GM23338 (cell line): ENCODE measurements at regions not wholly inside any gene's neighbourhood (a gene's known extent, or its start where the extent isn't known, plus 50 kb on each side); places are given as distances from the start of the nearest gene placed in this dataset.

Experiments used
- ATAC-seq: fragments of 200-7000 bp; cut with Tn5 transposase; 3 replicates; pipeline ENCODE4 v1.9.1; 2020
- DNase-seq: peaks from one replicate; pipeline ENCODE4 v3.0.0-alpha.2; 2015; ENCODE audit warnings: low spot score
- H2AFZ ChIP-seq: fragments of 200-600 bp; sonication (generic); 2 replicates; pipeline ENCODE4 v1.8.0; 2016; ENCODE audit warnings: antibody characterized with exemption, mild to moderate bottlenecking, moderate library complexity
- H3F3A ChIP-seq: fragments of 200-600 bp; sonication (generic); replicated peaks from 2 replicates; pipeline ENCODE4 v1.8.0; 2017; ENCODE audit warnings: antibody characterized with exemption, mixed run types, low read depth
- H3K27ac ChIP-seq: fragments of 200-600 bp; sonication (generic); 2 replicates; pipeline ENCODE4 v1.6.1; 2016; ENCODE audit warnings: low read depth
- H3K27me3 ChIP-seq: fragments of 200-600 bp; sonication (generic); 2 replicates; pipeline ENCODE4 v1.8.0; 2016; ENCODE audit warnings: mild to moderate bottlenecking, mixed run types, moderate library complexity; ENCODE audit not compliant: insufficient read depth
- H3K36me3 ChIP-seq: fragments of 200-600 bp; sonication (generic); 2 replicates; pipeline ENCODE4 v1.8.0; 2016; ENCODE audit warnings: mild to moderate bottlenecking; ENCODE audit not compliant: insufficient read depth
- H3K4me1 ChIP-seq: fragments of 200-600 bp; sonication (generic); 2 replicates; pipeline ENCODE4 v1.8.0; 2016; ENCODE audit warnings: mild to moderate bottlenecking, moderate library complexity; ENCODE audit not compliant: insufficient read depth
- H3K4me2 ChIP-seq: fragments of 200-600 bp; sonication (generic); 2 replicates; pipeline ENCODE4 v1.7.1; 2017; ENCODE audit warnings: mixed run types
- H3K4me3 ChIP-seq: fragments of 200-600 bp; sonication (generic); 2 replicates; pipeline ENCODE4 v1.6.1; 2016; ENCODE audit warnings: mixed run types
- H3K79me2 ChIP-seq: fragments of 200-600 bp; sonication (generic); replicated peaks from 2 replicates; pipeline ENCODE4 v1.8.0; 2017; ENCODE audit warnings: mild to moderate bottlenecking; ENCODE audit not compliant: insufficient read depth
- H3K9me2 ChIP-seq: fragments of 200-600 bp; sonication (generic); 2 replicates; pipeline ENCODE4 v1.8.0; 2017; ENCODE audit not compliant: insufficient read depth
- H4K20me1 ChIP-seq: fragments of 200-600 bp; sonication (generic); replicated peaks from 2 replicates; pipeline ENCODE4 v1.8.0; 2017; ENCODE audit warnings: mild to moderate bottlenecking; ENCODE audit not compliant: insufficient read depth
- H3K27ac Mint-ChIP-seq: 2 replicates; pipeline ENCODE4 v1.8.0; 2020; ENCODE audit warnings: inconsistent platforms, mild to moderate bottlenecking, moderate library complexity, mixed read lengths
- H3K27me3 Mint-ChIP-seq: 3 replicates; pipeline ENCODE4 v1.8.0; 2022; ENCODE audit warnings: low read depth, mild to moderate bottlenecking, moderate library complexity, mixed read lengths, inconsistent platforms; ENCODE audit not compliant: insufficient read depth, poor library complexity
- H3K36me3 Mint-ChIP-seq: 3 replicates; pipeline ENCODE4 v1.8.0; 2021; ENCODE audit warnings: low read depth, mild to moderate bottlenecking, inconsistent platforms, moderate library complexity, mixed read lengths
- H3K4me1 Mint-ChIP-seq: 3 replicates; pipeline ENCODE4 v1.8.0; 2020; ENCODE audit warnings: mild to moderate bottlenecking, inconsistent platforms, mixed read lengths
- H3K4me3 Mint-ChIP-seq: 3 replicates; pipeline ENCODE4 v1.8.0; 2021; ENCODE audit warnings: moderate library complexity, mild to moderate bottlenecking, inconsistent platforms, mixed read lengths
- H3K9me3 Mint-ChIP-seq: 3 replicates; pipeline ENCODE4 v1.8.0; 2020; ENCODE audit warnings: moderate library complexity, mild to moderate bottlenecking, inconsistent platforms, mixed read lengths
- CREB1 ChIP-seq: fragments of 250-450 bp; sonication (Bioruptor Pico); IDR thresholded peaks from 2 replicates; pipeline ENCODE4 v1.5.0; 2020; ENCODE audit warnings: low read depth, mild to moderate bottlenecking, moderate library complexity
- CTCF ChIP-seq, 2 experiments: fragments of 200-600 bp in 1 of 2; sonication (generic) in 1 of 2; conservative IDR thresholded peaks; 2 replicates each; pipeline versions ENCODE4 v1.5.1 to v1.6.1; 2016 to 2017; ENCODE audit warnings: antibody characterized with exemption in 2 of 2, low read depth in 2 of 2, mild to moderate bottlenecking in 2 of 2, moderate library complexity in 1 of 2
- EZH2 ChIP-seq: fragments of 200-600 bp; sonication (generic); IDR thresholded peaks from one replicate; pipeline ENCODE4 v1.8.0; 2017; ENCODE audit warnings: antibody characterized with exemption, mild to moderate bottlenecking, low read depth; ENCODE audit not compliant: unreplicated experiment
- EZH2phosphoT487 ChIP-seq: fragments of 200-600 bp; sonication (generic); IDR thresholded peaks from one replicate; pipeline ENCODE4 v1.8.1; 2018; ENCODE audit warnings: antibody characterized with exemption; ENCODE audit not compliant: unreplicated experiment
- NANOG ChIP-seq: IDR thresholded peaks from 2 replicates; pipeline ENCODE4 v1.6.1; 2016; ENCODE audit warnings: antibody characterized with exemption, borderline replicate concordance
- POLR2AphosphoS5 ChIP-seq: IDR thresholded peaks from 2 replicates; pipeline ENCODE4 v1.6.1; 2016; ENCODE audit warnings: antibody characterized with exemption, low read depth
- STAT1 ChIP-seq: IDR thresholded peaks from one replicate; pipeline ENCODE4 v1.6.1; 2016; ENCODE audit warnings: antibody characterized with exemption; ENCODE audit not compliant: unreplicated experiment
- ZNF114 ChIP-seq: fragments of 250-450 bp; sonication (Bioruptor Pico); IDR thresholded peaks from 2 replicates; pipeline ENCODE4 v1.5.0; 2020; ENCODE audit warnings: mild to moderate bottlenecking, moderate library complexity
- ZNF331 ChIP-seq: fragments of 250-450 bp; sonication (Bioruptor Pico); IDR thresholded peaks from 2 replicates; pipeline ENCODE4 v1.5.0; 2020; ENCODE audit warnings: low read depth, mild to moderate bottlenecking, moderate library complexity
- TF ChIP-seq, protein P1 (sequence below): fragments of 250-450 bp; sonication (Bioruptor Pico); IDR thresholded peaks from 2 replicates; pipeline ENCODE4 v1.5.0; 2020; ENCODE audit warnings: mild to moderate bottlenecking, moderate library complexity
- TF ChIP-seq, protein P2 (sequence below): IDR thresholded peaks from 2 replicates; pipeline ENCODE4 v1.6.1; 2016; ENCODE audit warnings: antibody characterized with exemption

DNA sequence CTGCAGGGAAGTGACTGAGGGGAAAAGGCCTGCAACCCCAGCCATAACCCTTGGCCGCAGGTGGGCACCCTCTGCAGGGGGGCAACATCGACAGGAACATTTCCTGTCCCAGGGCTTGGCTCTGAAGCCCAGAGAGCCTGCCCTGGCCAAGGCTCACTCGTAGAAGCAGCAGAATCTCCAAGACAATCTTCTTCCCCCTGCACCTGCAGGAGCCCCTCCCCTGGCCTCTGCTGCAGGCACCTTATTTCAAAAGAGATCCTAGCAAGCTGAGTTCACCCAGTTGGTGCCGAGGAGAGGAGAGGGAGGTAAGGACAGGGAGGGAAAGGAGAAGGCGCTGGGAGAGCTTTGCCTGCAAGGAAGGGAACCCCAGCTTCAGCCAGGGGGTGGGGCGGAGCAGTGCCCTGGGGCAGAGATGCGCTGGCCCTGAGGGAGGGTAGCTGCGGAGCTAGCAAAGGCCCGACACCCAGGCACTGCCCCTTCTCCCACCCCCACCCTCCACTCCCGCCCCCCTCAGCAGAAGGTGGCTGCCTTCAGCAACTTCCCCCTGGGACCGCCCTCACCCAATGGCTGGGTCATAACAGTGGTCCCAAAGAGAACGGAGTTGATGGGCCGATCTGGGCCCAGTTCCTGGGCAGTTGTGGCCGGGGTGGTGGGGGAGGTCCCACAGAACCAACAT is 104.3 kb upstream of the TNRC6C start:
- H4K20me1 ChIP-seq: no peaks in the 10 kb centered on the region
- H3K9me2 ChIP-seq: no peaks in the 10 kb centered on the region; the same call in 1 of the 2 replicates
- Mint-ChIP-seq H3K9me3 (peaks cover 3% of the 10 kb centered on the region; the same call in 2 of the 3 replicates), H3K36me3 (no peaks in the 10 kb centered on the region), H3K27me3 (peaks cover 5% of the 10 kb centered on the region), H3K27ac (no peak overlapping the region), H3K4me1 (no peaks in the 10 kb centered on the region), H3K4me3 (no peak overlapping the region)
- DNase-seq: no peak
- H3K27ac ChIP-seq: no peak overlapping the region
- no peaks in the 10 kb centered on the region for H3K36me3 ChIP-seq
- H3K4me1 ChIP-seq: no peaks in the 10 kb centered on the region
- TF ChIP-seq CREB1 (CRISPR knock-in tag) (no peak), CTCF (conservative IDR thresholded peaks at IDR 0.05; ENCODE audit: low read depth in 2 of 2) (no peak), NANOG (no peak)
- H2AFZ ChIP-seq: no peak overlapping the region
- H3K4me3 ChIP-seq: no peak overlapping the region
- no peaks in the 10 kb centered on the region for H3K27me3 ChIP-seq
- no peak overlapping the region for H3K4me2 ChIP-seq
- no peaks in the 10 kb centered on the region for H3K79me2 ChIP-seq
- H3F3A ChIP-seq: peaks cover 9% of the 10 kb centered on the region
- peak; percentile 52 for ATAC-seq

- ATAC-seq: no peak
- H3K4me1 Mint-ChIP-seq: no peaks in the 10 kb centered on the region
- TF ChIP-seq, protein P1, sequence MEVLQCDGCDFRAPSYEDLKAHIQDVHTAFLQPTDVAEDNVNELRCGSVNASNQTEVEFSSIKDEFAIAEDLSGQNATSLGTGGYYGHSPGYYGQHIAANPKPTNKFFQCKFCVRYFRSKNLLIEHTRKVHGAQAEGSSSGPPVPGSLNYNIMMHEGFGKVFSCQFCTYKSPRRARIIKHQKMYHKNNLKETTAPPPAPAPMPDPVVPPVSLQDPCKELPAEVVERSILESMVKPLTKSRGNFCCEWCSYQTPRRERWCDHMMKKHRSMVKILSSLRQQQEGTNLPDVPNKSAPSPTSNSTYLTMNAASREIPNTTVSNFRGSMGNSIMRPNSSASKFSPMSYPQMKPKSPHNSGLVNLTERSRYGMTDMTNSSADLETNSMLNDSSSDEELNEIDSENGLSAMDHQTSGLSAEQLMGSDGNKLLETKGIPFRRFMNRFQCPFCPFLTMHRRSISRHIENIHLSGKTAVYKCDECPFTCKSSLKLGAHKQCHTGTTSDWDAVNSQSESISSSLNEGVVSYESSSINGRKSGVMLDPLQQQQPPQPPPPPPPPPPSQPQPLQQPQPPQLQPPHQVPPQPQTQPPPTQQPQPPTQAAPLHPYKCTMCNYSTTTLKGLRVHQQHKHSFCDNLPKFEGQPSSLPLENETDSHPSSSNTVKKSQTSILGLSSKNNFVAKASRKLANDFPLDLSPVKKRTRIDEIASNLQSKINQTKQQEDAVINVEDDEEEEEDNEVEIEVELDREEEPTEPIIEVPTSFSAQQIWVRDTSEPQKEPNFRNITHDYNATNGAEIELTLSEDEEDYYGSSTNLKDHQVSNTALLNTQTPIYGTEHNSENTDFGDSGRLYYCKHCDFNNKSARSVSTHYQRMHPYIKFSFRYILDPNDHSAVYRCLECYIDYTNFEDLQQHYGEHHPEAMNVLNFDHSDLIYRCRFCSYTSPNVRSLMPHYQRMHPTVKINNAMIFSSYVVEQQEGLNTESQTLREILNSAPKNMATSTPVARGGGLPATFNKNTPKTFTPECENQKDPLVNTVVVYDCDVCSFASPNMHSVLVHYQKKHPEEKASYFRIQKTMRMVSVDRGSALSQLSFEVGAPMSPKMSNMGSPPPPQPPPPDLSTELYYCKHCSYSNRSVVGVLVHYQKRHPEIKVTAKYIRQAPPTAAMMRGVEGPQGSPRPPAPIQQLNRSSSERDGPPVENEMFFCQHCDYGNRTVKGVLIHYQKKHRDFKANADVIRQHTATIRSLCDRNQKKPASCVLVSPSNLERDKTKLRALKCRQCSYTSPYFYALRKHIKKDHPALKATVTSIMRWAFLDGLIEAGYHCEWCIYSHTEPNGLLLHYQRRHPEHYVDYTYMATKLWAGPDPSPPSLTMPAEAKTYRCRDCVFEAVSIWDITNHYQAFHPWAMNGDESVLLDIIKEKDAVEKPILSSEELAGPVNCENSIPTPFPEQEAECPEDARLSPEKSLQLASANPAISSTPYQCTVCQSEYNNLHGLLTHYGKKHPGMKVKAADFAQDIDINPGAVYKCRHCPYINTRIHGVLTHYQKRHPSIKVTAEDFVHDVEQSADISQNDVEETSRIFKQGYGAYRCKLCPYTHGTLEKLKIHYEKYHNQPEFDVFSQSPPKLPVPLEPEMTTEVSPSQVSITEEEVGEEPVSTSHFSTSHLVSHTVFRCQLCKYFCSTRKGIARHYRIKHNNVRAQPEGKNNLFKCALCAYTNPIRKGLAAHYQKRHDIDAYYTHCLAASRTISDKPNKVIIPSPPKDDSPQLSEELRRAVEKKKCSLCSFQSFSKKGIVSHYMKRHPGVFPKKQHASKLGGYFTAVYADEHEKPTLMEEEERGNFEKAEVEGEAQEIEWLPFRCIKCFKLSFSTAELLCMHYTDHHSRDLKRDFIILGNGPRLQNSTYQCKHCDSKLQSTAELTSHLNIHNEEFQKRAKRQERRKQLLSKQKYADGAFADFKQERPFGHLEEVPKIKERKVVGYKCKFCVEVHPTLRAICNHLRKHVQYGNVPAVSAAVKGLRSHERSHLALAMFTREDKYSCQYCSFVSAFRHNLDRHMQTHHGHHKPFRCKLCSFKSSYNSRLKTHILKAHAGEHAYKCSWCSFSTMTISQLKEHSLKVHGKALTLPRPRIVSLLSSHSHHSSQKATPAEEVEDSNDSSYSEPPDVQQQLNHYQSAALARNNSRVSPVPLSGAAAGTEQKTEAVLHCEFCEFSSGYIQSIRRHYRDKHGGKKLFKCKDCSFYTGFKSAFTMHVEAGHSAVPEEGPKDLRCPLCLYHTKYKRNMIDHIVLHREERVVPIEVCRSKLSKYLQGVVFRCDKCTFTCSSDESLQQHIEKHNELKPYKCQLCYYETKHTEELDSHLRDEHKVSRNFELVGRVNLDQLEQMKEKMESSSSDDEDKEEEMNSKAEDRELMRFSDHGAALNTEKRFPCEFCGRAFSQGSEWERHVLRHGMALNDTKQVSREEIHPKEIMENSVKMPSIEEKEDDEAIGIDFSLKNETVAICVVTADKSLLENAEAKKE (CRISPR knock-in tag): no peak
- TF ChIP-seq EZH2phosphoT487 (no peak), ZNF331 (CRISPR knock-in tag) (no peak), POLR2AphosphoS5 (no peak), ZNF114 (CRISPR knock-in tag) (no peak), STAT1 (no peak), EZH2 (no peak), CREB1 (CRISPR knock-in tag) (no peak)
- TF ChIP-seq, protein P2, sequence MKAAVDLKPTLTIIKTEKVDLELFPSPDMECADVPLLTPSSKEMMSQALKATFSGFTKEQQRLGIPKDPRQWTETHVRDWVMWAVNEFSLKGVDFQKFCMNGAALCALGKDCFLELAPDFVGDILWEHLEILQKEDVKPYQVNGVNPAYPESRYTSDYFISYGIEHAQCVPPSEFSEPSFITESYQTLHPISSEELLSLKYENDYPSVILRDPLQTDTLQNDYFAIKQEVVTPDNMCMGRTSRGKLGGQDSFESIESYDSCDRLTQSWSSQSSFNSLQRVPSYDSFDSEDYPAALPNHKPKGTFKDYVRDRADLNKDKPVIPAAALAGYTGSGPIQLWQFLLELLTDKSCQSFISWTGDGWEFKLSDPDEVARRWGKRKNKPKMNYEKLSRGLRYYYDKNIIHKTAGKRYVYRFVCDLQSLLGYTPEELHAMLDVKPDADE: no peak
Measured at GRCh38 chr17:77854759-77855745, 103.5 kb upstream of the TNRC6C start.

More at GRCh38 chr17:77854759-77855745, 103.5 kb upstream of the TNRC6C start:
- Mint-ChIP-seq H3K27me3 (peaks cover 5% of the 10 kb centered on the region), H3K9me3 (peaks cover 3% of the 10 kb centered on the region; the same call in 2 of the 3 replicates), H3K36me3 (no peaks in the 10 kb centered on the region), H3K27ac (no peak overlapping the region), H3K4me3 (no peak overlapping the region)
- H3K4me1 ChIP-seq: no peaks in the 10 kb centered on the region
- no peak overlapping the region for H3K4me2 ChIP-seq
- H3K4me3 ChIP-seq: no peak overlapping the region
- no peaks in the 10 kb centered on the region for H3K36me3 ChIP-seq
- no peaks in the 10 kb centered on the region for H3K27me3 ChIP-seq
- H2AFZ ChIP-seq: no peak overlapping the region
- DNase-seq: no peak
- no peak overlapping the region for H3K27ac ChIP-seq
- H4K20me1 ChIP-seq: no peaks in the 10 kb centered on the region
- no peaks in the 10 kb centered on the region for H3K79me2 ChIP-seq
- H3K9me2 ChIP-seq: no peaks in the 10 kb centered on the region; the same call in 1 of the 2 replicates
- peaks cover 9% of the 10 kb centered on the region for H3F3A ChIP-seq
